ENCODE measurements at regions not wholly inside any gene's neighbourhood (a gene's known extent, or its start where the extent isn't known, plus 50 kb on each side); places are given as distances from the start of the nearest gene placed in this dataset.

DNA sequence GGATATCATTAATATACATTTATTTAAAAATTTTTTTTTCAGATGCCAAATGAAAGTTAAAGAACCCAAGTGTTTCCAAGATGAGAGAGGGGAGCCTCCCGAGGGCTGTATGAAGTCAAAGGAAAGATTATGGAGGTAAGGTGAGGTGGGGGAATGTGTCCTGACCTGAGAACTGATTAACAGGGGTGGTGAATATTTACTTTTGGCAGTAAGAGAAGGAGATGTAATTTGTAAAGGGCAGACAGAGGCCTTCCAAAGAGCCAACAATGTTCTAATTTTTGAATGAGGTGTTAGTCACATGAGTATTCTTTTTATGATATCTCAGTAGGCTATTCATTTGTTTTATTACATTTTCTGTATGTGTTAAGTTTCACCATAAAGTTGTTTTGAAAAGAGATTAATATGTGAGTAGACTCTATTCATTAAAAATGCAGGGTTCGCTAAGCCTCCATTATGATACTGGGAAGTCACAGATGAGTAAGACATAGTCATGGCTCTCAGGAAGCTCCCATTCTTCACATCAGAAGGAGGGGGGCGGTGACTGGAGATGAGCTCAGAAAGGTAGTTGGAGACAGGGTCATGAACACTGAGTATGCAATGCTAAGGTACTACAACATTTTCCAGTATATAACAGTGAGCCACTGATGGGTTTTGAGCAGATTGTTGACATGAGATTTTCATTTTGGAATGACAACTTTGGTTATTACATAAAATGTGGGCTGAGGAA lies 62.4 kb upstream of the TNFSF18 start:
- 100% methylated on average over 1 of the region's 3 CpGs for whole genome bisulfite sequencing (ENCODE audit: insufficient coverage)
- Histone ChIP-seq H3K9me3 (ENCODE audit: control insufficient read depth, insufficient read depth, low read length) (no peaks in the 10 kb centered on the region), H3K4me1 (ENCODE audit: control insufficient read depth, insufficient read depth, low read length) (no peaks in the 10 kb centered on the region), H3K36me3 (ENCODE audit: control insufficient read depth, insufficient read depth, low read length) (no peaks in the 10 kb centered on the region), H3K27me3 (ENCODE audit: control insufficient read depth, insufficient read depth, low read length) (no peaks in the 10 kb centered on the region), H3K27ac (ENCODE audit: low read depth, low read length) (no peak overlapping the region), H3K4me3 (ENCODE audit: low read depth, low read length) (no peak overlapping the region)
- no peak for DNase-seq (ENCODE audit: low read depth in 4 of 6, low spot score in 6 of 6)

DNA sequence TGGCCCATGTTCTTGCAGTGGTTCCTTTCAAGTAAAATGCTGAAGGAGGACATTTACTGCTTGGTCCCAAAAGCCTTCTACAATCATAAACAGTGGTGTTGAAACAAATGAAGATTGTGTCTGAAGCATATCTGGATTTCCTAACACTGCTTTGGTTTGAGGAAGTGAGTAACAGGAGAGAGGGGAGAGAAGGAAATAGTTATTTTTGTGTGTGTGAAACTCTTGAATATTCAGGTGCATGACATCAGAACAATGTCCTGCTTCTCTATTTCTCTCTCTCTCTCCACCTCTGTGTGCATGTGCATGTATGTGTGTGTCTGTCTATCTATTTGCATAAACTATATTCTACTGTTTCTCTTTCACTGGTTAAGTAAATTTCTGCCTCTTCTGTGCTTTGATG lies 61.4 kb upstream of the TNFSF18 start:
- H3K4me3 ChIP-seq (ENCODE audit: low read depth, low read length): no peak overlapping the region
- DNase-seq (ENCODE audit: low read depth in 4 of 6, low spot score in 6 of 6): no peak
- no peaks in the 10 kb centered on the region for H3K9me3 ChIP-seq (ENCODE audit: control insufficient read depth, insufficient read depth, low read length)
- H3K27me3 ChIP-seq (ENCODE audit: control insufficient read depth, insufficient read depth, low read length): no peaks in the 10 kb centered on the region
- H3K27ac ChIP-seq (ENCODE audit: low read depth, low read length): no peak overlapping the region
- H3K4me1 ChIP-seq (ENCODE audit: control insufficient read depth, insufficient read depth, low read length): no peaks in the 10 kb centered on the region
- no peaks in the 10 kb centered on the region for H3K36me3 ChIP-seq (ENCODE audit: control insufficient read depth, insufficient read depth, low read length)

DNA sequence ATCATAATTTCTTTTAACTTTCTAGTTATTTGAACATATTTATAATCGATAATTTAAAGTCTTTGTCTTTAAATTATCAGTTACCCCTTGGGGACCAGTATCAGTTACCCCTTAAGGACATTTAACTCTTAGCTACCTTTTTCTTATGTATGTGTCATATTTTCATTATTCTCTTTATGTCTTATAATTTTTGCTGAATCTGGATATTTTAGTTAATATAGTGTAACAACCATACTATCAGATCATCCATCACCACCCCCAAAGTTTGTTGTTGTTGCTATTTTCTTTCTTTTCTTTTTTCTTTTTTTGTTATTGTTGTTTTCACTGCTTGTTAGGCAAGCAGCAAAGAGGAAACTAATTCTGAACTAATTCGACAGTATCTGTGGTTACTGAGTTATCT lies 57.0 kb upstream of the TNFSF18 start:
- no CpG with 5 or more reads among the region's 2 CpGs for WGBS (ENCODE audit: insufficient coverage)

DNA sequence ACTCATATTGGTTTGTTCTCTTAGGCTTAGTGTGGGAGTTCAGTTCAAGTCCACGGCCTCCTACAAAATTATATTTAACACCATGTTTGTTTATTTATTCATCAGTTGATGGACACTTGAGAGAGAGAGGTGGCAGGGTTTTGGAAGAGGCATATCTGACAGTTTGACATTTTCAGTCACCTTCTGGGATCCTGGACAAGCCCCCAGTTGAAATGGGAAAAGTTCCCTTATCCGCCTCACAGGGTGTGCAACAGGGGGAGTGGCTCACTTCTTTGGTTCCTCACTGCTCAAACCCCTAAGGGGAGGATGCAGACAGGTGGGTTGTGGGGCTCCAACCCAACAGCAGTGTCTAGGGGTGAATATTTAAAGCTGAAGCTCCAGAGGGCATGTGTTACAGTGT lies 52.3 kb upstream of the TNFSF18 start:
- WGBS (ENCODE audit: insufficient coverage): 100% methylated on average over 1 of the region's 2 CpGs
- H3K4me1 ChIP-seq (ENCODE audit: control insufficient read depth, insufficient read depth, low read length): no peaks in the 10 kb centered on the region
- H3K4me3 ChIP-seq (ENCODE audit: low read depth, low read length): no peak overlapping the region
- no peak overlapping the region for H3K27ac ChIP-seq (ENCODE audit: low read depth, low read length)
- DNase-seq (ENCODE audit: low read depth in 4 of 6, low spot score in 6 of 6): no peak
- H3K27me3 ChIP-seq (ENCODE audit: control insufficient read depth, insufficient read depth, low read length): no peaks in the 10 kb centered on the region
- H3K9me3 ChIP-seq (ENCODE audit: control insufficient read depth, insufficient read depth, low read length): peaks cover 8% of the 10 kb centered on the region
- H3K36me3 ChIP-seq (ENCODE audit: control insufficient read depth, insufficient read depth, low read length): no peaks in the 10 kb centered on the region

More for the DNA sequence above, 57.0 kb upstream of the TNFSF18 start:
- Histone ChIP-seq H3K4me3 (ENCODE audit: low read depth, low read length) (no peak overlapping the region), H3K36me3 (ENCODE audit: control insufficient read depth, insufficient read depth, low read length) (no peaks in the 10 kb centered on the region), H3K9me3 (ENCODE audit: control insufficient read depth, insufficient read depth, low read length) (peaks cover 8% of the 10 kb centered on the region), H3K27ac (ENCODE audit: low read depth, low read length) (no peak overlapping the region), H3K4me1 (ENCODE audit: control insufficient read depth, insufficient read depth, low read length) (no peaks in the 10 kb centered on the region), H3K27me3 (ENCODE audit: control insufficient read depth, insufficient read depth, low read length) (no peaks in the 10 kb centered on the region)
- no peak for DNase-seq (ENCODE audit: low read depth in 4 of 6, low spot score in 6 of 6)

DNA sequence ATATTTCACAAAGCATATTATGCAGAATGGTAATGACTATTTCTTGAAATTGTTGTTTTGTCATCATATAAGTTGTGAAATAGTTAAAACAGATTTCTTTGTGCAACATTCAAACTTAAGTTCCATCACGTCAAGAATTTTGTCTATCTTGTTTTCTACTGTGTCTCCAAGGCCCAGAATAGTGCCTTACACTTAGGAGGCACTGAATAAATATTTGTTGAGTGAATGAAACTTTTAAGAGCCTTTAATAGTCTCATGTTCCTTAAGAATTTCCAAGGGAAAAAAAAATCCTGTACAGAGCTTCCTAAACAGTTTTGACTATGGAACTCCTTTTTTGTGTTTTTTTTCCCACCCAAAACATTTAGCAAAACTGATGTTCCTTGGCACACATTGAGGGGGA lies 50.8 kb upstream of the TNFSF18 start:
- Histone ChIP-seq H3K27ac (ENCODE audit: low read depth, low read length) (no peak overlapping the region), H3K4me3 (ENCODE audit: low read depth, low read length) (no peak overlapping the region), H3K27me3 (ENCODE audit: control insufficient read depth, insufficient read depth, low read length) (no peaks in the 10 kb centered on the region), H3K4me1 (ENCODE audit: control insufficient read depth, insufficient read depth, low read length) (no peaks in the 10 kb centered on the region), H3K36me3 (ENCODE audit: control insufficient read depth, insufficient read depth, low read length) (no peaks in the 10 kb centered on the region), H3K9me3 (ENCODE audit: control insufficient read depth, insufficient read depth, low read length) (peaks cover 8% of the 10 kb centered on the region)
- DNase-seq (ENCODE audit: low read depth in 4 of 6, low spot score in 6 of 6): no peak
- no CpG with 5 or more reads among the region's 1 CpG for WGBS (ENCODE audit: insufficient coverage)

DNA sequence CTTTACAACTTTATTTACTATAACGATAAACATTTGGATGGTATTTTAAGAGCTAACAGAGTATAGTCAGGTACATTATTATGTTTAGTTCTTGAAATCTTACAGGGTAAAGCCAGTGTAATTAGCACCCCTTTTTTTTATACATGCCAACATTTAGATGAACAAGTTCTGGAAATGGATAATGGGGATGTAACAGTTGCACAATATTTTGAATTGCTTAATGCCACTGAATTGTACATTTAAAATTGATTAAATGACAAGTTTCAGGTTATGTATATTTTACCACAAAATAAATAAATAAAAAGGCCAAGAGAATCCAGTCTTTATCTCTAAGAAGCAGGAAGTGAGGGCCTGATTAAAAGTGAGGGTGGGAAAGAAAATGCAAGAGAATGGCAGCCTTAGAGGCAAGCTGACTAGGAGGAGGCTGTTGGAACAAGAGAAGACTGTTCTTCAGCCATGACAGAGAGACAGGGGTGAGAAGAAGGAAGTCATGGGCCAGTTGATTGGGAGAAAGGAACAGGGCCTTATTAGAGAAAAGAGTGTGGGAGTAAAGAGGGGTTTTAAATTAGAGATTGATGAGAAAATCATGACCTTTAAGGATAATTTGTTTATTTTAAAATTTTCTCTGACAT lies 49.9 kb upstream of the TNFSF18 start:
- Histone ChIP-seq H3K4me3 (ENCODE audit: low read depth, low read length) (no peak overlapping the region), H3K27me3 (ENCODE audit: control insufficient read depth, insufficient read depth, low read length) (no peaks in the 10 kb centered on the region), H3K36me3 (ENCODE audit: control insufficient read depth, insufficient read depth, low read length) (no peaks in the 10 kb centered on the region), H3K9me3 (ENCODE audit: control insufficient read depth, insufficient read depth, low read length) (peaks cover 8% of the 10 kb centered on the region), H3K27ac (ENCODE audit: low read depth, low read length) (no peak overlapping the region), H3K4me1 (ENCODE audit: control insufficient read depth, insufficient read depth, low read length) (no peaks in the 10 kb centered on the region)
- DNase-seq (ENCODE audit: low read depth in 4 of 6, low spot score in 6 of 6): no peak
- no CpG with 5 or more reads among the region's 1 CpG for WGBS (ENCODE audit: insufficient coverage)

Measured in spinal cord (tissue), 9 donors.